ENCODE measurements at regions not wholly inside any gene's neighbourhood (a gene's known extent, or its start where the extent isn't known, plus 50 kb on each side); places are given as distances from the start of the nearest gene placed in this dataset.

- TF ChIP-seq CTCF (IDR thresholded peaks at IDR 0.05; ENCODE audit: low read depth, low read length, missing input control) (no peak), YY1 (IDR thresholded peaks at IDR 0.05) (no peak), TAF1 (conservative IDR thresholded peaks at IDR 0.05) (no peak), RAD21 (IDR thresholded peaks at IDR 0.05) (no peak), ATF3 (IDR thresholded peaks at IDR 0.05) (no peak), REST (IDR thresholded peaks at IDR 0.05) (no peak), ZBTB33 (IDR thresholded peaks at IDR 0.05) (no peak), EGR1 (IDR thresholded peaks at IDR 0.05; ENCODE audit: low read depth in 2 of 2) (no peak), JUND (IDR thresholded peaks at IDR 0.05) (no peak)
Observed at GRCh38 chr11:80048513-80048912, 607.7 kb upstream of the TENM4 start.

Measured in liver (tissue), 3 donors.